ENCODE measurements at regions not wholly inside any gene's neighbourhood (a gene's known extent, or its start where the extent isn't known, plus 50 kb on each side); places are given as distances from the start of the nearest gene placed in this dataset.

- no peak for DNase-seq (ENCODE audit: low read depth in 3 of 3)
Measured at GRCh38 chr15:47399100-47399499, 318.2 kb upstream of the SEMA6D start.

- DNase-seq (ENCODE audit: low read depth in 3 of 3) = no peak
Measured at GRCh38 chr15:47400603-47401002, 316.7 kb upstream of the SEMA6D start.

GRCh38 chr15:47401427-47401826 is 315.9 kb upstream of the SEMA6D start:
- DNase-seq (ENCODE audit: low read depth in 3 of 3) = no peak

- no peak for DNase-seq (ENCODE audit: low read depth in 3 of 3)
Measured at GRCh38 chr15:47402829-47403228, 314.5 kb upstream of the SEMA6D start.

- no peak for DNase-seq (ENCODE audit: low read depth in 3 of 3)
Measured at GRCh38 chr15:47404877-47405276, 312.4 kb upstream of the SEMA6D start.

- no peak for DNase-seq (ENCODE audit: low read depth in 3 of 3)
Measured at GRCh38 chr15:47405365-47406162, 311.7 kb upstream of the SEMA6D start.

GRCh38 chr15:47407692-47408091 is 309.6 kb upstream of the SEMA6D start:
- DNase-seq (ENCODE audit: low read depth in 3 of 3) = no peak

GRCh38 chr15:47409038-47409437 is 308.3 kb upstream of the SEMA6D start:
- no peak for DNase-seq (ENCODE audit: low read depth in 3 of 3)

- no peak for DNase-seq (ENCODE audit: low read depth in 3 of 3)
Measured at GRCh38 chr15:47409600-47409999, 307.7 kb upstream of the SEMA6D start.

GRCh38 chr15:47410247-47410646 is 307.1 kb upstream of the SEMA6D start:
- no peak for DNase-seq (ENCODE audit: low read depth in 3 of 3)

- DNase-seq (ENCODE audit: low read depth in 3 of 3) = no peak
Measured at GRCh38 chr15:47411733-47412132, 305.6 kb upstream of the SEMA6D start.

GRCh38 chr15:47412136-47412535 is 305.2 kb upstream of the SEMA6D start:
- no peak for DNase-seq (ENCODE audit: low read depth in 3 of 3)

- no peak for DNase-seq (ENCODE audit: low read depth in 3 of 3)
Measured at GRCh38 chr15:47412802-47413201, 304.5 kb upstream of the SEMA6D start.

GRCh38 chr15:47414207-47414606 is 303.1 kb upstream of the SEMA6D start:
- no peak for DNase-seq (ENCODE audit: low read depth in 3 of 3)

- no peak for DNase-seq (ENCODE audit: low read depth in 3 of 3)
Measured at GRCh38 chr15:47415539-47415971, 301.8 kb upstream of the SEMA6D start.

- no peak for DNase-seq (ENCODE audit: low read depth in 3 of 3)
Measured at GRCh38 chr15:47422881-47423665, 294.2 kb upstream of the SEMA6D start.

GRCh38 chr15:47427463-47427862 is 289.8 kb upstream of the SEMA6D start:
- DNase-seq (ENCODE audit: low read depth in 3 of 3) = no peak

- DNase-seq (ENCODE audit: low read depth in 3 of 3) = no peak
Measured at GRCh38 chr15:47429376-47429775, 287.9 kb upstream of the SEMA6D start.

GRCh38 chr15:47431501-47431900 is 285.8 kb upstream of the SEMA6D start:
- DNase-seq (ENCODE audit: low read depth in 3 of 3) = no peak

GRCh38 chr15:47432826-47433225 is 284.5 kb upstream of the SEMA6D start:
- DNase-seq (ENCODE audit: low read depth in 3 of 3) = no peak

- DNase-seq (ENCODE audit: low read depth in 3 of 3) = no peak
Measured at GRCh38 chr15:47434596-47434995, 282.7 kb upstream of the SEMA6D start.

- no peak for DNase-seq (ENCODE audit: low read depth in 3 of 3)
Measured at GRCh38 chr15:47437491-47437890, 279.8 kb upstream of the SEMA6D start.

Measured in stimulated activated CD4-positive, alpha-beta T cell treated with anti-CD3 and anti-CD28 coated beads, TNF-alpha, amount 100 ng/mL, for 4 hours (primary cell).